BJ (cell line): ENCODE measurements at regions not wholly inside any gene's neighbourhood (a gene's known extent, or its start where the extent isn't known, plus 50 kb on each side); places are given as distances from the start of the nearest gene placed in this dataset.
"Not testable (repeated sequence)": the region's sequence is repeated elsewhere in the genome, so short reads cannot be mapped to it uniquely, and the experiment has no call there.

ENCODE experiments used
- CTCF ChIA-PET: fragments of 350-600 bp; formaldehyde crosslinking; extraction: SDS; loops from one replicate; lab custom pipeline; 2021; ENCODE audit warnings: antibody characterized with exemption, inconsistent platforms; lab: Yijun Ruan, JAX
- POLR2A ChIA-PET: fragments of 300-600 bp; sonication (Branson Sonifier 250); formaldehyde crosslinking; extraction: SDS; loops from one replicate; lab custom pipeline; 2021; ENCODE audit warnings: antibody characterized with exemption; lab: Charles Lee
- DNase-seq: peaks from one replicate; pipeline ENCODE4 v3.0.0-alpha.2; 2011; ENCODE audit warnings: low read depth
- H3K27me3 ChIP-seq: 2 replicates; pipeline ENCODE4 v1.6.0; 2011; ENCODE audit warnings: low read length; ENCODE audit not compliant: control insufficient read depth, insufficient read depth
- H3K36me3 ChIP-seq: 2 replicates; pipeline ENCODE4 v1.5.1; 2011; ENCODE audit warnings: low read length; ENCODE audit not compliant: control insufficient read depth, insufficient read depth
- H3K4me3 ChIP-seq: 2 replicates; pipeline ENCODE4 v1.5.1; 2011; ENCODE audit warnings: low read depth, mild to moderate bottlenecking, control low read depth, low read length
- CTCF ChIP-seq: IDR thresholded peaks from 2 replicates; pipeline ENCODE4 v1.5.1; 2011; ENCODE audit warnings: low read depth, mild to moderate bottlenecking, control low read depth, inconsistent platforms, low read length, moderate library complexity; ENCODE audit not compliant: insufficient read depth

GRCh38 chr20:54929191-54929590, 453.8 kb downstream of the DOK5 start:
- ChIA-PET POLR2A (no interaction called here), CTCF (no interaction called here)
- no peaks in the 10 kb centered on the region for H3K27me3 ChIP-seq

DNA sequence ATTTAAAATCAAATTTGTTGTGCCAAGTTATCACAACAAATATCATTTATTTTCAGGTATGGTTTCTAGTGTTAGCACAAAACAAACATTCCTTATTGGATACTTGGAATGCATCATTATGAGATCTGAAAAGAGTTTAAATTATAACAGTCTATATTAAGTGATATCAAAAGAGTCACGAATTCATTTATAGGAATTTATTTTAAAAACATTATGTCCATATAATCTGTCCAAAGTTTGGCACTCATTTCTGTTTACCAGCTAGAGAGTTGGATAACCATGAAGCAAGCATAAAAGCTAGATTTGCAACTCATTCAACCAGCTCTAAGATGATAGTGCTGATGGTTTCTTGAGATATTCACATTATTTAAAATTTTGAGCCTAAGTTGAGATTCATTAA, 453.2 kb downstream of the DOK5 start:
- Histone ChIP-seq H3K36me3 (no peaks in the 10 kb centered on the region), H3K27me3 (no peaks in the 10 kb centered on the region), H3K4me3 (no peak overlapping the region)
- no peak for TF ChIP-seq CTCF
- ChIA-PET CTCF (no interaction called here), POLR2A (no interaction called here)
- DNase-seq: no peak

More at GRCh38 chr20:54929191-54929590, 453.8 kb downstream of the DOK5 start:
- no peak overlapping the region for H3K4me3 ChIP-seq
- DNase-seq: no peak
- H3K36me3 ChIP-seq: no peaks in the 10 kb centered on the region
- no peak for TF ChIP-seq CTCF

DNA sequence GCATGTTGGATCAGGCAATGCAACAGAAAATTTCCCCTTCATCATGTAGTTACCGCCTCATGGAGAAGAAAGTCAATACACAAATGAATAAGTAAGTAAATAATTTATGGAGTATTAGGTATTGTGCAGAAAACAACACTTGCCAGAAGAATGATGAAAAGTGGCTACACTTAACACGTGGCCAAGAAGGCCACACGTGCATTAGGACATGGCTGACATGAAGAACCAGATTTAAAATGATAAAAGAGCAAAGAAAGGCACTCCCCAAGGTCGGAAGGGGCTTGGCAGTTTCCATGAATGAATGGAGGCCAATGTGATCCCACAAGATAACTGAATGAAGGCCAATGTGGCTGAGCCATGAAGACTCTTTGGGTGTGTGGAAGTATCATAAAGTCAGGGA, 447.2 kb downstream of the DOK5 start:
- POLR2A ChIA-PET: no interaction called here
- CTCF ChIA-PET: no interaction called here
- Histone ChIP-seq H3K27me3 (no peaks in the 10 kb centered on the region), H3K36me3 (no peaks in the 10 kb centered on the region), H3K4me3 (no peak overlapping the region)
- no peak for DNase-seq
- no peak for TF ChIP-seq CTCF

- Histone ChIP-seq H3K4me3 (no peak overlapping the region), H3K27me3 (no peaks in the 10 kb centered on the region), H3K36me3 (no peaks in the 10 kb centered on the region)
- TF ChIP-seq CTCF: no peak
- ChIA-PET CTCF (no interaction called here), POLR2A (no interaction called here)
- DNase-seq: no peak
Observed at GRCh38 chr20:54922096-54922495, 446.7 kb downstream of the DOK5 start.

GRCh38 chr20:54920491-54920890, 445.1 kb downstream of the DOK5 start:
- CTCF ChIA-PET: interaction anchor here (0.7 to 0.9 kb wide), 2 partner anchors 11 to 57 kb away, joined by 3 to 4 read pairs; no protein-coding TSS in a partner anchor
- Histone ChIP-seq H3K27me3 (no peaks in the 10 kb centered on the region), H3K4me3 (no peak overlapping the region), H3K36me3 (no peaks in the 10 kb centered on the region)
- no peak for DNase-seq
- POLR2A ChIA-PET: no interaction called here
- TF ChIP-seq CTCF: no peak

- POLR2A ChIA-PET, H3K4me3 ChIP-seq, DNase-seq, H3K36me3 ChIP-seq, H3K27me3 ChIP-seq: not testable (repeated sequence)
- CTCF ChIA-PET: interaction anchor here (0.6 to 0.7 kb wide), 2 partner anchors 105 to 116 kb away, joined by 3 to 4 read pairs; no protein-coding TSS in a partner anchor
Observed at GRCh38 chr20:54918993-54919392, 443.6 kb downstream of the DOK5 start.
